Activated CD4-positive, alpha-beta memory T cell treated with anti-CD3 and anti-CD28 coated beads, Interleukin-2, amount 10 ng/mL, durations not matched to agents 7 days and 5 days (primary cell): ENCODE measurements at regions not wholly inside any gene's neighbourhood (a gene's known extent, or its start where the extent isn't known, plus 50 kb on each side); places are given as distances from the start of the nearest gene placed in this dataset.

Experiments used
- CTCF ChIA-PET: fragments of 350-600 bp; sonication (Branson Sonifier 250); formaldehyde crosslinking; loops from one replicate; lab custom pipeline; 2021; ENCODE audit warnings: antibody characterized with exemption, inconsistent platforms; lab: Charles Lee
- POLR2A ChIA-PET: fragments of 350-600 bp; sonication (Branson Sonifier 250); formaldehyde crosslinking; loops from one replicate; lab custom pipeline; 2021; ENCODE audit warnings: antibody characterized with exemption; lab: Charles Lee
- DNase-seq: peaks from one replicate; pipeline ENCODE4 v3.0.0-alpha.2; 2020
- H3K27ac Mint-ChIP-seq: one replicate; pipeline ENCODE4 v1.8.0; 2021; ENCODE audit warnings: mild to moderate bottlenecking, mixed read lengths
- H3K27me3 Mint-ChIP-seq: one replicate; pipeline ENCODE4 v1.8.0; 2021; ENCODE audit warnings: mixed read lengths
- H3K36me3 Mint-ChIP-seq: one replicate; pipeline ENCODE4 v1.8.0; 2021; ENCODE audit warnings: low read depth, mixed read lengths
- H3K4me1 Mint-ChIP-seq: one replicate; pipeline ENCODE4 v1.8.0; 2021; ENCODE audit warnings: mixed read lengths
- H3K4me3 Mint-ChIP-seq: one replicate; pipeline ENCODE4 v1.8.0; 2021; ENCODE audit warnings: mild to moderate bottlenecking, mixed read lengths
- H3K9me3 Mint-ChIP-seq: one replicate; pipeline ENCODE4 v1.8.0; 2021; ENCODE audit warnings: mixed read lengths

DNA sequence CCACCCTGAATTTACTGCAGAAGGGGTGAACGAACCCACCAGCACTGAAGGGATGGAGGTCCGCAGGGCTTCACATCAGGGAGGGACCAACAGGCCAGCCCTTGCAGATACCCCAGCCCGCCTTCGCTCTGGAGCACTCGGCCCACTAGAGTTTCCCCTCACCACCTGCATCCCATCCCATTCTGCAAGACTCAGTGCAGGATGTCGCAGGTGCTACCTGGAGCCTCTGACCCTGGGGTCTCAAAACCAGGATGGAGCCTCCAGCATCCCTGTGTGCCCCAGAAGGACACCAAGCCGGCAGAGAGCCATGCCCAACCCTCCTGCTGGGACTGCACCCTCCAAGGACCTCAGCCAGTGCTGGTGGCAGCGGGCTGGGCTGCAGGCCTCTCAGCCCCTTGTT is 57.6 kb upstream of the ADRA2C start:
- H3K4me1 Mint-ChIP-seq, result no peaks in the 10 kb centered on the region
- POLR2A ChIA-PET, result no interaction called here
- DNase-seq, result no peak
- no peaks in the 10 kb centered on the region for H3K27me3 Mint-ChIP-seq
- CTCF ChIA-PET, result no interaction called here
- H3K9me3 Mint-ChIP-seq, result no peaks in the 10 kb centered on the region
- no peak overlapping the region for H3K4me3 Mint-ChIP-seq
- no peak overlapping the region for H3K27ac Mint-ChIP-seq
- H3K36me3 Mint-ChIP-seq, result no peaks in the 10 kb centered on the region

DNA sequence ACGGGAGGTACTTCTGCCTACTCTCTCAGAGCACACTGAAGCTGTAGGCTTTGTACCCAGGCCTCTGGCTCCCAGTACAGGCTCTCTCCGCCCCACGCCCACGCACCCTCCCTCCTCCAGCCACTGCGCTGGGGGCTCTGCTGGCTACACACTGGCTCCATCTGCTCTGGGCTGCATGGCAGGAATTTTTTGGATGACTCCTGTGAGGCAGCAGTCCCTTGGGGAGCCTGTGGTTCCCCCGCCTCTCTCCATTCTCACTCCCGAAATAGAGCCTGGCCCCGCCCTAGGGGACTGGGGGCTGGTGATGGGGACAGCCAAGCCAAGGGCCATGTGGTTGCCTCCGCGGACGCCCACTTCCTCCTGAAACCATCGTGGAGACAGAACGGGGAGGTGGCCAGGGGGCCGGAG is 58.1 kb upstream of the ADRA2C start:
- CTCF ChIA-PET, result no interaction called here

DNA sequence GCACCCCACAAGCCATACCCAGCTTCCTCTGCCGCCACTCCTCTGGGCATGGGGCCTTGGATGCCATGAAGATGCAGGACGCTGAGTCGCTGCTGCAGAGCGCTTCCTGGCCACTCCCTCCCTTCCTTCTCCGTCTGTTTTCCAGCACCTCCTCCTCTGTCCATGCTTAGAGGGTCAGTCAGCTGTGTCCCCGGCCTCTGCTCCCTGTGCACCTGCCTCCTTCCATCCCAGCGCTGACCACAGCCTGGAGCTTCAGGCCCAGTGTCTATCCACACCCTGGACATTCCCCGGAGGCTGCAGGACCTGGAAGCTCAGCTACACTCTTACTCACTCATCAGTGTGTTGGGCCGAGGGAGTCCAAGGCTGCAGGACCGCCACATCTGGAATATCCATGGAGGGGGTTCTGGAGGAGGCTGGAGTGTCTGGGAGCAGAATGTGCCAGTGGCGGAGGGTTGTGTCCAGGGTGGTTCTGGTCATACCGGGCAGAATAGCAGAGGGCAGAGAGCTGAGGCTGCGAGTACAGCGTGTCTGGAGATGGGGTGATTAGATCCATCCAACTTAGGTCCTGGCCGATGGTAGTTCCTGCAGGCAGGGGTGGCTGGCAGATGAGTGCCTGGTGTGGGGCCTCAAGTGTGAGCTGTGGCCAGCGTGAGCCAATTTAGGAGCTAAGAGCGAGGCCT is 58.6 kb upstream of the ADRA2C start:
- no peak overlapping the region for H3K4me3 Mint-ChIP-seq
- H3K36me3 Mint-ChIP-seq, result no peaks in the 10 kb centered on the region
- DNase-seq, result no peak
- no peak overlapping the region for H3K27ac Mint-ChIP-seq
- POLR2A ChIA-PET, result no interaction called here
- H3K27me3 Mint-ChIP-seq, result no peaks in the 10 kb centered on the region
- no peaks in the 10 kb centered on the region for H3K4me1 Mint-ChIP-seq
- CTCF ChIA-PET, result no interaction called here
- H3K9me3 Mint-ChIP-seq, result no peaks in the 10 kb centered on the region

More for the DNA sequence above, 58.1 kb upstream of the ADRA2C start:
- Mint-ChIP-seq H3K4me3 (no peak overlapping the region), H3K9me3 (no peaks in the 10 kb centered on the region), H3K4me1 (no peaks in the 10 kb centered on the region), H3K27me3 (no peaks in the 10 kb centered on the region), H3K36me3 (no peaks in the 10 kb centered on the region), H3K27ac (no peak overlapping the region)
- no peak for DNase-seq
- POLR2A ChIA-PET, result no interaction called here

DNA sequence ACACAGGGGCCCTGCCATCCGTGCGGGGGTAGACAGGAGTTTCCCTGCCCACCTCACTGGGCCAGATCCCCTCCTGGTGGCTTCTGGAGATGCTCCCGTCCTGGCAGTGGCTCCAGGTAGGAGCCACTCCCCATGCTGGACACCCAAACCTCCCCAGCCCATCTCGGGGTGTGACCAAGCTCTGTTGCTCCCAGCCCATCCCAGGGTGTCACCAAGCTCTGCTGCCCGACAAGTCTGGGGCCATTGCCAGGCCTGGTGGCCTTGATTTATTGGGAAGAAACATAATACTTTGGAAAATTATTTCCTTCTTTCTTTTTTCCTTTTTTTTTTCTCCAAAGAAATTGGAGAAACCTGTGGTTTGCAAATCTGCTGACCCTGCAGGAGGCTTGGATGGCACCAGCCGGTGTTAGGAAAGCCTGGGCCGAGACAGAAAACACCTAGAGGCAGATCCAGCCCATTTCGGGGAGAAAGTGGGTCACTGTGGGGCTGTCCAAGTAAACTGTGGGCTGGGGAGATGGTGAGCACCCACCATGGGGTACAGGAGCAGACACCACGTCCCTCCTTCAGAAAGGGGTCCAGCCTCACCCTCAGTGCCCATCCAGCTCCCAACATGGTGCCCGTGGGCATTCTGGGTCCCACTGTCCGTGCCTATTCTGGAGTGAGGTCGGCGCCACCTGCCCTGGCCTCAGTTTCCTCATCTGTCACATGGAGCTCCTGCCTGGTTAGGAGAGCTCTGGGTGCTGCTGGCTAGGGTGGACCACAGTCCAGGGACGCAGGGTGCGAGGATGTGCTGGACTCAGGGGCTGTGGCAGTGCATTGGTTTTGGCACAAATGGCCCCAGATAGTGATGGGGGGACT is 59.4 kb upstream of the ADRA2C start:
- CTCF ChIA-PET, result no interaction called here
- H3K27ac Mint-ChIP-seq, result no peak overlapping the region
- no peaks in the 10 kb centered on the region for H3K27me3 Mint-ChIP-seq
- no peak for DNase-seq
- POLR2A ChIA-PET, result no interaction called here
- no peaks in the 10 kb centered on the region for H3K9me3 Mint-ChIP-seq
- H3K4me3 Mint-ChIP-seq, result no peak overlapping the region
- no peaks in the 10 kb centered on the region for H3K4me1 Mint-ChIP-seq
- no peaks in the 10 kb centered on the region for H3K36me3 Mint-ChIP-seq

DNA sequence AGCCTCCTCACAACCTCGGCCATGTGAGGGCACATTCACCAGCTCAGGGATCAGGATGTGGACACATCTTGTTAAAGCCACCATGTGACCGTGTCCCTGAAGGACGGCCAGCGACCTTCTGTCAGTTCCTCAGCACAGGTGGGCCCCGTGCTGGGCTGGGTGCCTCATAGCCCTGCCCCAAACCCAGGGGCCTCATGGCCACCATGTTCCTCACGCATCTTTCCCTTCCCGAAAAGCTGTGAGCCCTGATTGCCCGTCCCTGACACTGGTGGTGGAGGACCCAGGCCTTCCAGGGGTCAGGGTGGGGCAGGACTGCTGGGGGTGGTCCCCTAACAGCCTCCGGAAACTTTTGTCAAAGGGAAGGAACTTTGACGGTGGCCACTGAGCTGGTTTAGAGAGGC is 60.1 kb upstream of the ADRA2C start:
- CTCF ChIA-PET, result no interaction called here
- Mint-ChIP-seq H3K36me3 (no peaks in the 10 kb centered on the region), H3K4me1 (no peaks in the 10 kb centered on the region), H3K27ac (no peak overlapping the region), H3K4me3 (no peak overlapping the region), H3K9me3 (no peaks in the 10 kb centered on the region), H3K27me3 (no peaks in the 10 kb centered on the region)
- no peak for DNase-seq
- POLR2A ChIA-PET, result no interaction called here

DNA sequence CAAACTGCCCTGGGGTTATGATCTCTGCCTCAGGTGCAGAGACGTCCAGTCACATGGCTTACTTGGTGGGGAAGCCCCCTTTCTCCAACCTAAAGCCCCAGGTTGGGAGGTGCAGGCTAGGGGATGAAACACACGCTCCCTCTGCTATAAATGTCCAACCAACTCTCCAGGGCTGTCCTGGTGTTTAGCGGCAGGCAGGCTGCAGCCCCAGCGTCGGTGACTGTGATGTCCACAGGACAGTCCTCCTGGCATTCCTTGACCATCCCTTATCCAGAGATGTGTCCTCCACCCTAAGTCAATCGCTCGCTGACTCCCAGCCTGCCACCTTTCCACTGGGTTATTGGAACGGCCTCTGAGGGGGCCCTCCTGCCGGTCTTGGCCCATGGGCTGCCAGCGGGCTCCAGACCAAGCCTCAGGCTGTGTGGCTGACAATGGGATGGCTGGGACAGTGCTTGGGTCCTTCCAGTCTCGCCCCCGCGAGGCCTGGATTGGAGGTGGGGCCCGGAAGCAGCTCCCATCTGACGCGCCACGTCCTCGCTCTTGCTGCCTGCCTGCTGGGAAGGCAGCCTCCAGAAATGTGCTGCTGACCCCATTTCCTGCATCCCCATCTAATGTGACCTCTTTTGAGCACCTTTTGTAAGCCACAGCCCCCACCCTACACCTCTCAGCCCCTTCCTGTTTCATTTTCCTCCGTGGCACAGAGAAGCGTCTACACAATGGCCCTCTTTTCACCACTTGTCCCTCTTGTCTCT is 60.8 kb upstream of the ADRA2C start:
- DNase-seq, result no peak
- Mint-ChIP-seq H3K27ac (no peak overlapping the region), H3K27me3 (no peaks in the 10 kb centered on the region), H3K4me3 (no peak overlapping the region), H3K4me1 (no peaks in the 10 kb centered on the region), H3K36me3 (no peaks in the 10 kb centered on the region), H3K9me3 (no peaks in the 10 kb centered on the region)
- CTCF ChIA-PET, result no interaction called here
- POLR2A ChIA-PET, result no interaction called here

DNA sequence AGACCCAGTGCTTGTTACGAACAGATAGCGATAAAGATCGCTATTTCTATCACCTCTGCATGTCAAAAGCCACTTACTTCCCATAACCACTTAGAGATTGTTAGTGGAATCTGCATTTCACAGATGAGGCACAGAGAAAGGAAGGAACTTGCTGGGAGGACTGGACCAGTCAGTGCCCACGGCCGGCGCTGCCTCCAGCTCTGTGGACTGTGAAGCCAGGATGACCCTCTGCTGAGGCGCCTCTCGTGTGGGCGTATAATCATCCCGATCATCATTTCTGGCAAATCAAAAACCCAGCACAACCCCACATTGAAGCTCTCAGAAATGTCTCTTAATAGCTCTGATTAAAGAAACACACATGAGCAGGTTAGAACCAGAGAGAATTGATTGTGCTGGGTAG is 61.5 kb upstream of the ADRA2C start:
- CTCF ChIA-PET, result no interaction called here
- POLR2A ChIA-PET, result no interaction called here
- H3K27ac Mint-ChIP-seq, result no peak overlapping the region
- no peaks in the 10 kb centered on the region for H3K27me3 Mint-ChIP-seq
- no peak overlapping the region for H3K4me3 Mint-ChIP-seq
- no peaks in the 10 kb centered on the region for H3K4me1 Mint-ChIP-seq
- no peaks in the 10 kb centered on the region for H3K36me3 Mint-ChIP-seq
- DNase-seq, result no peak
- no peaks in the 10 kb centered on the region for H3K9me3 Mint-ChIP-seq

DNA sequence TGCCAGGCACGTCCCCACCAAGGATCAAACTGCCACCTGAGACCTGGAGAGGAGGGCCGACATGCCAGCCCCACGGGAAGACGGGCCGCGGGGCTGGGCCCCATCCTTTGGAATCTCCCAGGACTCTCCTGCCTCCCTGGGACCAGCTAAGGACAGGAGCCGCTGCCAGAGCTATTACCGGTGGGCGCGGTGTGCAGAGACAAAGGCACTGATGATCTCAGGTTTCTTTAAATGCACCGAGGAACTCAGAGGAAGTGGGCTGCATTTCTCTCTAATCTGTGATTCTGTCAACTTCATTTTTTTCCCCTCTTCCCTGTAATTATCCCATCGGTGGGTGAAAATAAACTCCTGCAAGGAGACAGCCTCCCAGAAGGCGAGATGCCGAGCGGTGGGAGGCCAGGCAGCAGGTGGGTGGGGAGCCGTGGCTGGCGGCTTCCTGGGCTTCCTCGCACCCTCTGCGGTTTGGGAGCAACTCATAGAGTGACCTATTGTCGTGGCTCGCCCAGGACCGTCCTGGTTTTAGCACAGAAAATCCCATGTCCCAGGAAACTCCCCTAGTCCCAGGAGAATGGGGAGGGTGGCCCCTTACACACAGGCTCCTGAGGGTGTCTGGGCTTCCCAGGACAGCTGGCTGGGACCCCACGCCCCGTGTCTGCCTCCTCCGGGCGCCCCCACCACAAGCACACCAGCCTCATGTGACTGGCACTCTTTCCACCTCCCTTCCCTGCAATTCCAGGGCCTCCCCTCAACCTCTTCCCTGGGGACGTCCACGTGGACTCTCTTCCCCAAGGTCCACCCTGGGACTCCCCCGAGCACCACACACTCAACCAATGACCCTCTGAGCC is 62.3 kb upstream of the ADRA2C start:
- ChIA-PET POLR2A (no interaction called here), CTCF (no interaction called here)
- no peak overlapping the region for H3K27ac Mint-ChIP-seq
- H3K27me3 Mint-ChIP-seq, result no peaks in the 10 kb centered on the region
- no peak for DNase-seq
- no peaks in the 10 kb centered on the region for H3K4me1 Mint-ChIP-seq
- H3K4me3 Mint-ChIP-seq, result no peak overlapping the region
- no peaks in the 10 kb centered on the region for H3K36me3 Mint-ChIP-seq
- H3K9me3 Mint-ChIP-seq, result no peaks in the 10 kb centered on the region

DNA sequence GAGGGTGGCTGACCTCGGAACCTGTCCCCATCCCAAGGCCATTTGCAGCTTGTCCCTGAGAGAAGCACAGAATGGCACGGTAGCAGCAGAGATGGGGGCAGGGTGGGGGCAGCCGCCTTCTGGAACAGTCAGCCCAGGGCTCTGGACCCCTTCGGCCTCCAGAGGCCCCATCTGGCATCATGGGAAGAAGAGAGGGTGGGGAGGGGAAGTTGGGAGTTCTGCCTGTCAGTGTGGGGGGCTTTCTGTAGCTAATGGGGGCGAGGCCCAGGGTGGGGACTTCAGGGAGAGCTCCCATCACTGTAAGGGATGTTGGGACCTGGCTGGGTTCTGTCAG is 62.9 kb upstream of the ADRA2C start:
- Mint-ChIP-seq H3K4me1 (no peaks in the 10 kb centered on the region), H3K27ac (no peak overlapping the region), H3K9me3 (no peaks in the 10 kb centered on the region), H3K4me3 (no peak overlapping the region), H3K36me3 (no peaks in the 10 kb centered on the region), H3K27me3 (no peaks in the 10 kb centered on the region)
- CTCF ChIA-PET, result no interaction called here
- POLR2A ChIA-PET, result no interaction called here
- DNase-seq, result no peak

DNA sequence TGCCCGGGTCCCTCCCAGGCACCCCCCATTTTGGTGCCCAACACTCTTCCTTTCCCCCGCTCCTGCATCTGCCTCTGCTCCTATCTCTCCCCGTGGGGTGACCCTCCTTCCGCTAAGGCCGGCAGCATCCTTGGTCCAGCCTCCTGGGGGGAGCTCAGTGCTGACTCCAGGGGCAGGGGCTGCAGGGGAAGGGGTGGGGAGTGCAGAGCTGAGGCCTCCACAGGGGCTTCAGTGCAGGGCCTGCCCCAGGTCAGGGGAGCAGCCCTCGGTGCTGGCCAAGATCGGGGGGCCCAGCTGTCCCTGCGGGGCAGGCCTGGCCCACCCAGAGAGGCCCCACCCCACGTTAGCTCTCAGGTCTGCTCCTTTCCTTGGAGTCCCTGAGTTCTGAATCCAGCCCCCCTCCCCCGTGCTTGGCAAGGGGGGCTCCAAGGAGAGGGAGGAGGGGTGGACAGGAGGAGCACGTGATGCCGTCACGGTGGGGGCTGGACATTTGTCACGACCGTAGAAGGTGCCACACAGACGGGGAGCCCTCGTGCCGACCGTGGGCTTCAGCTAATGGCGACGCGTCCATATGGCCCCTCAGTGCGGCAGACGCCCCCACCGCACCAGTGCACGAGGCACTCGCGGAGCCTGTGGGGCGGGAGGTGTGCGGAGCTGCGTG is 63.5 kb upstream of the ADRA2C start:
- Mint-ChIP-seq H3K27me3 (no peaks in the 10 kb centered on the region), H3K9me3 (no peaks in the 10 kb centered on the region), H3K4me3 (no peak overlapping the region), H3K36me3 (no peaks in the 10 kb centered on the region), H3K27ac (no peak overlapping the region), H3K4me1 (no peaks in the 10 kb centered on the region)
- DNase-seq, result no peak
- ChIA-PET POLR2A (no interaction called here), CTCF (no interaction called here)

DNA sequence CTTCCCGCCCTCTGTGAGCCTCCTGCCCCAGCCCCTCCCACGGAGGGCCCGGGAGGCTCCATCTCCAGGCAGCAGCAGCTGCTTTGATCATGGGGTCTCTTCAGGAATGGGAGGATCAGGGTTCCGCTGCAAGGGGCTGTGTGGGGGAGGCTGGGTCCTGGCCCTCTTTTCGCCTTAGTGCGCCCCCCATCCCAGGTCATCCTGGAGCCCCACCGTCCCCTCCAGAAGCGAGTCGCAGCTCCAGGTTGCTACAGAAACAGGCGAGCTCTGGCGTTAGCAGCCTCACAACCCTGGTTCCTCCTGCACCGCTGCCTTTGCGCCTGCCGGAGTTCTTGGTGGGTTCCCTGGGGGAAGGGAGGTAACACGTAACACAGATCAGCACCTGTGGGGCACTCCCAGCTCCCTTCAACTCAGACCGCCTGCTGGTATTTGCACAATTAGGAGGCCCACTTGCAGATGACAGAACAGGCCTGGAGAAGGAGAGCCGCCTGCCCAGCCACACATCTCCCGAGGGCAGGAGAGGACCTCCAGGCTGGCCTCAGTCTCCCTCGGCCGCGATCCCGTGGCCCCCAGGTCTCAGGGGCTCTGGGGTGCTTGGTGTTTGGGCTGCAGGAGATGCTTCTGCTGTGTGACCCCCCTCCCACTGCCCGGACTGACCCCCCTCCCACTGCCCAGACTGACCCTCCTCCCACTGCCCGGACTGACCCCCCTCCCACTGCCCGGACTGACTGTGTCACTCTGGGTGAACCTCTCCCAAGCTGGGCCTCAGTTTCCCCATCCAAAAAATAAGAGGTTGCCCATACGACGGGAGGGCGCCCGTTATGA is 64.2 kb upstream of the ADRA2C start:
- H3K9me3 Mint-ChIP-seq, result peaks cover 3% of the 10 kb centered on the region
- no peaks in the 10 kb centered on the region for H3K27me3 Mint-ChIP-seq
- H3K4me1 Mint-ChIP-seq, result no peaks in the 10 kb centered on the region
- ChIA-PET CTCF (no interaction called here), POLR2A (no interaction called here)
- H3K4me3 Mint-ChIP-seq, result no peak overlapping the region
- H3K27ac Mint-ChIP-seq, result no peak overlapping the region
- DNase-seq, result no peak
- H3K36me3 Mint-ChIP-seq, result no peaks in the 10 kb centered on the region

DNA sequence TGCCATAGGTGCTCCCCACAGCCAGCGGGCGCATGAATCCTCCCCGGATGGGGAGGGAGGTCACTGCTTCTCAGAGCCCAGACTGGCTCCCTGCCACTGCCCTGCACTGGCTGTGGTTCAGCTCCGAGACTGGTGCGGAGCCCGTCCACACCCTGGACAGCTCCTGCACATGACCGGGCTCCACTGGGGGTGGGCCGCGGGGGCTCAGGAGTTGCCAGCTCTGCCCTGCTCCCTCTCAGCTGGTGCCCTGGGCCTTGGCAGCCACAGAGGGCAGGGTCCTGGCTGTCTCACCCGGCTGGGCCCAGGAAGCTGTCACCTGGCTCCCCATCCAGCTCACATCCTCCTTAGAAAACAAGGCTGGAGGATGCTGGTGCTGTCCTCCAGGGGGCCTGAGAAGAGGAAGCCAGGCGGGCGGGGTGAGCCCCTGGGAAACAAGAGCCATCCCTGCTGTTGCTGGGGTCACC is 64.9 kb upstream of the ADRA2C start:
- H3K4me3 Mint-ChIP-seq, result no peak overlapping the region
- DNase-seq, result no peak
- peaks cover 4% of the 10 kb centered on the region for H3K9me3 Mint-ChIP-seq
- H3K27ac Mint-ChIP-seq, result no peak overlapping the region
- no peaks in the 10 kb centered on the region for H3K36me3 Mint-ChIP-seq
- H3K4me1 Mint-ChIP-seq, result no peaks in the 10 kb centered on the region
- peaks cover 2% of the 10 kb centered on the region for H3K27me3 Mint-ChIP-seq
- CTCF ChIA-PET, result no interaction called here
- POLR2A ChIA-PET, result no interaction called here
